HEK293 (cell line): ENCODE measurements at regions not wholly inside any gene's neighbourhood (a gene's known extent, or its start where the extent isn't known, plus 50 kb on each side); places are given as distances from the start of the nearest gene placed in this dataset.

Experiments
- CTCF ChIA-PET: fragments of 350-600 bp; formaldehyde crosslinking; extraction: SDS; loops from one replicate; lab custom pipeline; 2021; ENCODE audit warnings: antibody characterized with exemption; lab: Yijun Ruan, JAX
- POLR2A ChIA-PET: fragments of 300-600 bp; formaldehyde crosslinking; extraction: SDS; loops from one replicate; lab custom pipeline; 2020; ENCODE audit warnings: antibody characterized with exemption, inconsistent platforms; lab: Yijun Ruan, JAX
- H3K27ac ChIP-seq: fragments of 200-500 bp; sonication (Bioruptor generic); 2 replicates; pipeline ENCODE4 v1.5.1; 2014; ENCODE audit warnings: low read depth, low read length, control low read depth, inconsistent platforms; ENCODE audit errors: extremely low read depth
- H3K36me3 ChIP-seq, 2 experiments: fragments of 200-500 bp in 1 of 2; sonication (Bioruptor generic) in 1 of 2; 1 replicate in 1 of 2; 2 replicates in 1 of 2; pipeline ENCODE4 v1.5.1; 2014 to 2017; ENCODE audit warnings: inconsistent platforms in 2 of 2, low read length in 2 of 2; ENCODE audit not compliant: control insufficient read depth in 2 of 2, insufficient read depth in 1 of 2
- H3K4me1 ChIP-seq: fragments of 200-500 bp; sonication (Bioruptor generic); 2 replicates; pipeline ENCODE4 v1.5.1; 2014; ENCODE audit warnings: mild to moderate bottlenecking, low read length, inconsistent platforms; ENCODE audit not compliant: control insufficient read depth, insufficient read depth
- H3K4me3 ChIP-seq: 2 replicates; pipeline ENCODE4 v1.5.1; 2011; ENCODE audit warnings: low read depth, mild to moderate bottlenecking, control low read depth, low read length, moderate library complexity
- H3K9me3 ChIP-seq: fragments of 200-500 bp; sonication (Bioruptor generic); 2 replicates; pipeline ENCODE4 v1.5.1; 2014; ENCODE audit warnings: low read depth, low read length, inconsistent platforms; ENCODE audit not compliant: control insufficient read depth, insufficient read depth
- GLI2 ChIP-seq: fragments of 450-650 bp; formaldehyde crosslinking; IDR thresholded peaks from 2 replicates; pipeline ENCODE4; 2017; ENCODE audit warnings: missing biosample characterization, missing genetic modification characterization, low read depth, borderline replicate concordance
- RBAK ChIP-seq: fragments of 450-650 bp; formaldehyde crosslinking; IDR thresholded peaks from 2 replicates; pipeline ENCODE4 v1.5.1; 2016; ENCODE audit warnings: missing biosample characterization, missing genetic modification characterization
- ZFP41 ChIP-seq: fragments of 450-650 bp; formaldehyde crosslinking; IDR thresholded peaks from 2 replicates; pipeline ENCODE4 v1.5.1; 2016; ENCODE audit warnings: missing biosample characterization, missing genetic modification characterization, borderline replicate concordance
- ZNF521 ChIP-seq: fragments of 450-650 bp; formaldehyde crosslinking; IDR thresholded peaks from 2 replicates; pipeline ENCODE4 v1.5.1; 2017; ENCODE audit warnings: missing biosample characterization, mild to moderate bottlenecking, missing genetic modification characterization
- ZNF837 ChIP-seq: fragments of 450-650 bp; formaldehyde crosslinking; IDR thresholded peaks from 2 replicates; pipeline ENCODE4 v1.5.1; 2016; ENCODE audit warnings: missing biosample characterization, missing genetic modification characterization
- TF ChIP-seq, protein P1 (sequence below): fragments of 450-650 bp; formaldehyde crosslinking; IDR thresholded peaks from 2 replicates; pipeline ENCODE4 v1.5.1; 2016; ENCODE audit warnings: missing biosample characterization, missing genetic modification characterization
- TF ChIP-seq, protein P2 (sequence below): fragments of 450-650 bp; formaldehyde crosslinking; optimal IDR thresholded peaks from 2 replicates; pipeline ENCODE3; 2016; ENCODE audit warnings: missing biosample characterization, mild to moderate bottlenecking, missing genetic modification characterization
- TF ChIP-seq, protein P3 (sequence below): fragments of 450-650 bp; formaldehyde crosslinking; IDR thresholded peaks from 2 replicates; pipeline ENCODE4 v1.5.1; 2017; ENCODE audit warnings: missing biosample characterization, missing genetic modification characterization
- TF ChIP-seq, protein P4 (sequence below): fragments of 450-650 bp; formaldehyde crosslinking; IDR thresholded peaks from 2 replicates; pipeline ENCODE4 v1.5.1; 2016; ENCODE audit warnings: missing biosample characterization, missing genetic modification characterization
- TF ChIP-seq, protein P5 (sequence below): fragments of 450-650 bp; formaldehyde crosslinking; IDR thresholded peaks from 2 replicates; pipeline ENCODE4; 2016; ENCODE audit warnings: missing biosample characterization, missing genetic modification characterization
- TF ChIP-seq, protein P6 (sequence below): fragments of 450-650 bp; formaldehyde crosslinking; IDR thresholded peaks from 2 replicates; pipeline ENCODE4 v1.5.1; 2016; ENCODE audit warnings: missing biosample characterization, missing genetic modification characterization, borderline replicate concordance
- TF ChIP-seq, protein P7 (sequence below): fragments of 450-650 bp; formaldehyde crosslinking; IDR thresholded peaks from 2 replicates; pipeline ENCODE4 v1.5.1; 2016; ENCODE audit warnings: missing biosample characterization, missing genetic modification characterization, borderline replicate concordance

DNA sequence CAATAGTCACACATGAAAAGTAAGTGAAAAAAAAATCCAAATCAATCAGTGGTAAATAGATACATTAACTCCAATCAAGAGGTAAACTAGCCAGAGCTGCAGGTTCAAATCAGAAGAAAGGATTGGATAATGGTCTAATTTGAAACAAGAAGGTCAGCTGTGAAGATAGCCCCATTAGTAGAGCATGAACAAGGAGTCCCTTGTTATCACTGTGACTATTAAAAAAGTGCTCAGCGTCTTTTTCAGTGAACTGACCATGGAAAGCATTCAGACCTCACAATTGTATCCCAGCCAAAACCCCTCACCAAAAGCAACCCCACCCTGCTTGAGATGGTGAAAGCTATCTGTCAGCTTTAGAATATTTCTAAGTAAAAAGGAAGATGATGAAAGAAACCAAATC, 125.0 kb upstream of the EGLN3 start:
- Histone ChIP-seq H3K36me3 (no peaks in the 10 kb centered on the region), H3K9me3 (no peaks in the 10 kb centered on the region), H3K4me3 (no peak overlapping the region), H3K27ac (no peak overlapping the region), H3K4me1 (peaks cover 2% of the 10 kb centered on the region; the same call in 1 of the 2 replicates)
- CTCF ChIA-PET = interaction anchor here (1.0 kb wide), 1 partner anchor 16 kb away, joined by 3 read pairs; no protein-coding TSS in a partner anchor
- POLR2A ChIA-PET = no interaction called here
- TF ChIP-seq ZFP41 (no peak), ZNF837 (tag by site-specific recombination) (no peak), RBAK (tag by site-specific recombination) (no peak), GLI2 (tag by site-specific recombination) (no peak), ZNF521 (tag by site-specific recombination) (no peak)
- TF ChIP-seq, protein P1, sequence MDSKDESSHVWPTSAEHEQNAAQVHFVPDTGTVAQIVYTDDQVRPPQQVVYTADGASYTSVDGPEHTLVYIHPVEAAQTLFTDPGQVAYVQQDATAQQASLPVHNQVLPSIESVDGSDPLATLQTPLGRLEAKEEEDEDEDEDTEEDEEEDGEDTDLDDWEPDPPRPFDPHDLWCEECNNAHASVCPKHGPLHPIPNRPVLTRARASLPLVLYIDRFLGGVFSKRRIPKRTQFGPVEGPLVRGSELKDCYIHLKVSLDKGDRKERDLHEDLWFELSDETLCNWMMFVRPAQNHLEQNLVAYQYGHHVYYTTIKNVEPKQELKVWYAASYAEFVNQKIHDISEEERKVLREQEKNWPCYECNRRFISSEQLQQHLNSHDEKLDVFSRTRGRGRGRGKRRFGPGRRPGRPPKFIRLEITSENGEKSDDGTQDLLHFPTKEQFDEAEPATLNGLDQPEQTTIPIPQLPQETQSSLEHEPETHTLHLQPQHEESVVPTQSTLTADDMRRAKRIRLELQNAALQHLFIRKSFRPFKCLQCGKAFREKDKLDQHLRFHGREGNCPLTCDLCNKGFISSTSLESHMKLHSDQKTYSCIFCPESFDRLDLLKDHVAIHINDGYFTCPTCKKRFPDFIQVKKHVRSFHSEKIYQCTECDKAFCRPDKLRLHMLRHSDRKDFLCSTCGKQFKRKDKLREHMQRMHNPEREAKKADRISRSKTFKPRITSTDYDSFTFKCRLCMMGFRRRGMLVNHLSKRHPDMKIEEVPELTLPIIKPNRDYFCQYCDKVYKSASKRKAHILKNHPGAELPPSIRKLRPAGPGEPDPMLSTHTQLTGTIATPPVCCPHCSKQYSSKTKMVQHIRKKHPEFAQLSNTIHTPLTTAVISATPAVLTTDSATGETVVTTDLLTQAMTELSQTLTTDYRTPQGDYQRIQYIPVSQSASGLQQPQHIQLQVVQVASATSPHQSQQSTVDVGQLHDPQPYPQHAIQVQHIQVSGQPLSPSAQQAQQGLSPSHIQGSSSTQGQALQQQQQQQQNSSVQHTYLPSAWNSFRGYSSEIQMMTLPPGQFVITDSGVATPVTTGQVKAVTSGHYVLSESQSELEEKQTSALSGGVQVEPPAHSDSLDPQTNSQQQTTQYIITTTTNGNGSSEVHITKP = no peak
- TF ChIP-seq, protein P2, sequence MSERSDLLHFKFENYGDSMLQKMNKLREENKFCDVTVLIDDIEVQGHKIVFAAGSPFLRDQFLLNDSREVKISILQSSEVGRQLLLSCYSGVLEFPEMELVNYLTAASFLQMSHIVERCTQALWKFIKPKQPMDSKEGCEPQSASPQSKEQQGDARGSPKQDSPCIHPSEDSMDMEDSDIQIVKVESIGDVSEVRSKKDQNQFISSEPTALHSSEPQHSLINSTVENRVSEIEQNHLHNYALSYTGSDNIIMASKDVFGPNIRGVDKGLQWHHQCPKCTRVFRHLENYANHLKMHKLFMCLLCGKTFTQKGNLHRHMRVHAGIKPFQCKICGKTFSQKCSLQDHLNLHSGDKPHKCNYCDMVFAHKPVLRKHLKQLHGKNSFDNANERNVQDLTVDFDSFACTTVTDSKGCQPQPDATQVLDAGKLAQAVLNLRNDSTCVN (tag by site-specific recombination) = no peak
- TF ChIP-seq, protein P3, sequence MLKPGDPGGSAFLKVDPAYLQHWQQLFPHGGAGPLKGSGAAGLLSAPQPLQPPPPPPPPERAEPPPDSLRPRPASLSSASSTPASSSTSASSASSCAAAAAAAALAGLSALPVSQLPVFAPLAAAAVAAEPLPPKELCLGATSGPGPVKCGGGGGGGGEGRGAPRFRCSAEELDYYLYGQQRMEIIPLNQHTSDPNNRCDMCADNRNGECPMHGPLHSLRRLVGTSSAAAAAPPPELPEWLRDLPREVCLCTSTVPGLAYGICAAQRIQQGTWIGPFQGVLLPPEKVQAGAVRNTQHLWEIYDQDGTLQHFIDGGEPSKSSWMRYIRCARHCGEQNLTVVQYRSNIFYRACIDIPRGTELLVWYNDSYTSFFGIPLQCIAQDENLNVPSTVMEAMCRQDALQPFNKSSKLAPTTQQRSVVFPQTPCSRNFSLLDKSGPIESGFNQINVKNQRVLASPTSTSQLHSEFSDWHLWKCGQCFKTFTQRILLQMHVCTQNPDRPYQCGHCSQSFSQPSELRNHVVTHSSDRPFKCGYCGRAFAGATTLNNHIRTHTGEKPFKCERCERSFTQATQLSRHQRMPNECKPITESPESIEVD (tag by site-specific recombination) = no peak
- TF ChIP-seq, protein P4, sequence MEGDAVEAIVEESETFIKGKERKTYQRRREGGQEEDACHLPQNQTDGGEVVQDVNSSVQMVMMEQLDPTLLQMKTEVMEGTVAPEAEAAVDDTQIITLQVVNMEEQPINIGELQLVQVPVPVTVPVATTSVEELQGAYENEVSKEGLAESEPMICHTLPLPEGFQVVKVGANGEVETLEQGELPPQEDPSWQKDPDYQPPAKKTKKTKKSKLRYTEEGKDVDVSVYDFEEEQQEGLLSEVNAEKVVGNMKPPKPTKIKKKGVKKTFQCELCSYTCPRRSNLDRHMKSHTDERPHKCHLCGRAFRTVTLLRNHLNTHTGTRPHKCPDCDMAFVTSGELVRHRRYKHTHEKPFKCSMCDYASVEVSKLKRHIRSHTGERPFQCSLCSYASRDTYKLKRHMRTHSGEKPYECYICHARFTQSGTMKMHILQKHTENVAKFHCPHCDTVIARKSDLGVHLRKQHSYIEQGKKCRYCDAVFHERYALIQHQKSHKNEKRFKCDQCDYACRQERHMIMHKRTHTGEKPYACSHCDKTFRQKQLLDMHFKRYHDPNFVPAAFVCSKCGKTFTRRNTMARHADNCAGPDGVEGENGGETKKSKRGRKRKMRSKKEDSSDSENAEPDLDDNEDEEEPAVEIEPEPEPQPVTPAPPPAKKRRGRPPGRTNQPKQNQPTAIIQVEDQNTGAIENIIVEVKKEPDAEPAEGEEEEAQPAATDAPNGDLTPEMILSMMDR (tag by site-specific recombination) = no peak
- TF ChIP-seq, protein P5, sequence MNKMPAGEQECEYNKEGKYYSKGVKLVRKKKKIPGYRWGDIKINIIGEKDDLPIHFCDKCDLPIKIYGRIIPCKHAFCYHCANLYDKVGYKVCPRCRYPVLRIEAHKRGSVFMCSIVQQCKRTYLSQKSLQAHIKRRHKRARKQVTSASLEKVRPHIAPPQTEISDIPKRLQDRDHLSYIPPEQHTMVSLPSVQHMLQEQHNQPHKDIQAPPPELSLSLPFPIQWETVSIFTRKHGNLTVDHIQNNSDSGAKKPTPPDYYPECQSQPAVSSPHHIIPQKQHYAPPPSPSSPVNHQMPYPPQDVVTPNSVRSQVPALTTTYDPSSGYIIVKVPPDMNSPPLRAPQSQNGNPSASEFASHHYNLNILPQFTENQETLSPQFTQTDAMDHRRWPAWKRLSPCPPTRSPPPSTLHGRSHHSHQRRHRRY (tag by site-specific recombination) = no peak
- TF ChIP-seq, protein P6, sequence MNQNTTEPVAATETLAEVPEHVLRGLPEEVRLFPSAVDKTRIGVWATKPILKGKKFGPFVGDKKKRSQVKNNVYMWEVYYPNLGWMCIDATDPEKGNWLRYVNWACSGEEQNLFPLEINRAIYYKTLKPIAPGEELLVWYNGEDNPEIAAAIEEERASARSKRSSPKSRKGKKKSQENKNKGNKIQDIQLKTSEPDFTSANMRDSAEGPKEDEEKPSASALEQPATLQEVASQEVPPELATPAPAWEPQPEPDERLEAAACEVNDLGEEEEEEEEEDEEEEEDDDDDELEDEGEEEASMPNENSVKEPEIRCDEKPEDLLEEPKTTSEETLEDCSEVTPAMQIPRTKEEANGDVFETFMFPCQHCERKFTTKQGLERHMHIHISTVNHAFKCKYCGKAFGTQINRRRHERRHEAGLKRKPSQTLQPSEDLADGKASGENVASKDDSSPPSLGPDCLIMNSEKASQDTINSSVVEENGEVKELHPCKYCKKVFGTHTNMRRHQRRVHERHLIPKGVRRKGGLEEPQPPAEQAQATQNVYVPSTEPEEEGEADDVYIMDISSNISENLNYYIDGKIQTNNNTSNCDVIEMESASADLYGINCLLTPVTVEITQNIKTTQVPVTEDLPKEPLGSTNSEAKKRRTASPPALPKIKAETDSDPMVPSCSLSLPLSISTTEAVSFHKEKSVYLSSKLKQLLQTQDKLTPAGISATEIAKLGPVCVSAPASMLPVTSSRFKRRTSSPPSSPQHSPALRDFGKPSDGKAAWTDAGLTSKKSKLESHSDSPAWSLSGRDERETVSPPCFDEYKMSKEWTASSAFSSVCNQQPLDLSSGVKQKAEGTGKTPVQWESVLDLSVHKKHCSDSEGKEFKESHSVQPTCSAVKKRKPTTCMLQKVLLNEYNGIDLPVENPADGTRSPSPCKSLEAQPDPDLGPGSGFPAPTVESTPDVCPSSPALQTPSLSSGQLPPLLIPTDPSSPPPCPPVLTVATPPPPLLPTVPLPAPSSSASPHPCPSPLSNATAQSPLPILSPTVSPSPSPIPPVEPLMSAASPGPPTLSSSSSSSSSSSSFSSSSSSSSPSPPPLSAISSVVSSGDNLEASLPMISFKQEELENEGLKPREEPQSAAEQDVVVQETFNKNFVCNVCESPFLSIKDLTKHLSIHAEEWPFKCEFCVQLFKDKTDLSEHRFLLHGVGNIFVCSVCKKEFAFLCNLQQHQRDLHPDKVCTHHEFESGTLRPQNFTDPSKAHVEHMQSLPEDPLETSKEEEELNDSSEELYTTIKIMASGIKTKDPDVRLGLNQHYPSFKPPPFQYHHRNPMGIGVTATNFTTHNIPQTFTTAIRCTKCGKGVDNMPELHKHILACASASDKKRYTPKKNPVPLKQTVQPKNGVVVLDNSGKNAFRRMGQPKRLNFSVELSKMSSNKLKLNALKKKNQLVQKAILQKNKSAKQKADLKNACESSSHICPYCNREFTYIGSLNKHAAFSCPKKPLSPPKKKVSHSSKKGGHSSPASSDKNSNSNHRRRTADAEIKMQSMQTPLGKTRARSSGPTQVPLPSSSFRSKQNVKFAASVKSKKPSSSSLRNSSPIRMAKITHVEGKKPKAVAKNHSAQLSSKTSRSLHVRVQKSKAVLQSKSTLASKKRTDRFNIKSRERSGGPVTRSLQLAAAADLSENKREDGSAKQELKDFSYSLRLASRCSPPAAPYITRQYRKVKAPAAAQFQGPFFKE = no peak
- TF ChIP-seq, protein P7, sequence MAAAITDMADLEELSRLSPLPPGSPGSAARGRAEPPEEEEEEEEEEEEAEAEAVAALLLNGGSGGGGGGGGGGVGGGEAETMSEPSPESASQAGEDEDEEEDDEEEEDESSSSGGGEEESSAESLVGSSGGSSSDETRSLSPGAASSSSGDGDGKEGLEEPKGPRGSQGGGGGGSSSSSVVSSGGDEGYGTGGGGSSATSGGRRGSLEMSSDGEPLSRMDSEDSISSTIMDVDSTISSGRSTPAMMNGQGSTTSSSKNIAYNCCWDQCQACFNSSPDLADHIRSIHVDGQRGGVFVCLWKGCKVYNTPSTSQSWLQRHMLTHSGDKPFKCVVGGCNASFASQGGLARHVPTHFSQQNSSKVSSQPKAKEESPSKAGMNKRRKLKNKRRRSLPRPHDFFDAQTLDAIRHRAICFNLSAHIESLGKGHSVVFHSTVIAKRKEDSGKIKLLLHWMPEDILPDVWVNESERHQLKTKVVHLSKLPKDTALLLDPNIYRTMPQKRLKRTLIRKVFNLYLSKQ = no peak
- TF ChIP-seq, all 188 proteins: peak for 0
